Kidney (tissue), 13 donors: ENCODE measurements at regions not wholly inside any gene's neighbourhood (a gene's known extent, or its start where the extent isn't known, plus 50 kb on each side); places are given as distances from the start of the nearest gene placed in this dataset.

Source experiments
- DNase-seq, 5 donors: peaks; one replicate each; pipeline ENCODE4 v3.0.0-alpha.2; 2013 to 2020
- FAIRE-seq: peaks from 2 replicates; lab custom pipeline; 2012; peaks lifted over from hg19 to GRCh38; lab: Jason Lieb, UNC
- H3K27ac ChIP-seq, 2 donors: one replicate each; pipeline ENCODE4 v1.7.0; 2013; ENCODE audit warnings: low read depth in 2 of 2, low read length in 2 of 2, inconsistent platforms in 1 of 2
- H3K27me3 ChIP-seq: one replicate; pipeline ENCODE4 v1.7.1; 2013; ENCODE audit warnings: low read length, inconsistent platforms; ENCODE audit not compliant: control insufficient read depth, insufficient read depth
- H3K36me3 ChIP-seq, 3 donors: one replicate each; pipeline versions ENCODE4 v1.7.0 to v1.7.1; 2013; ENCODE audit warnings: low read length in 3 of 3, control low read depth in 1 of 3, inconsistent platforms in 1 of 3; ENCODE audit not compliant: insufficient read depth in 3 of 3, control insufficient read depth in 2 of 3
- H3K4me1 ChIP-seq, 3 donors: one replicate each; pipeline versions ENCODE4 v1.7.0 to v1.7.1; 2013; ENCODE audit warnings: low read length in 3 of 3, inconsistent platforms in 1 of 3, low read depth in 1 of 3; ENCODE audit not compliant: control insufficient read depth in 2 of 3, insufficient read depth in 2 of 3
- H3K4me3 ChIP-seq, 3 donors: one replicate each; pipeline versions ENCODE4 v1.7.0 to v1.8.1; 2013; ENCODE audit warnings: low read length in 3 of 3, control low read depth in 1 of 3, inconsistent platforms in 1 of 3
- H3K9ac ChIP-seq, 3 donors: one replicate each; pipeline versions ENCODE4 v1.7.0 to v1.7.1; 2013; ENCODE audit warnings: low read length in 3 of 3, control low read depth in 1 of 3, inconsistent platforms in 1 of 3
- H3K9me3 ChIP-seq, 3 donors: one replicate each; pipeline versions ENCODE4 v1.7.0 to v1.7.1; 2013; ENCODE audit warnings: low read length in 3 of 3, control low read depth in 1 of 3, inconsistent platforms in 1 of 3; ENCODE audit not compliant: control insufficient read depth in 2 of 3, insufficient read depth in 1 of 3
- CTCF ChIP-seq: IDR thresholded peaks from 3 replicates; pipeline ENCODE4 v1.5.1; 2012; ENCODE audit warnings: mild to moderate bottlenecking, moderate library complexity, borderline replicate concordance; ENCODE audit not compliant: insufficient read depth; ENCODE audit errors: extremely low read depth
- intact Hi-C: fragments of 100-400 bp; cut with DNase I; formaldehyde crosslinking; loops from one replicate; pipeline ENCODE4 v1.11.1; 2022
- donor health status: control.
- donor health status: control.
- donor health status: control.
- donor health status: control.
- donor health status: control.
- donor health status: DM: yes; HTN: yes; CAD: no.
- donor health status: Normal renal cell carcinoma (clear cell type).

- no peak overlapping the region for H3K27ac ChIP-seq
- no peak for FAIRE-seq
- intact Hi-C loops = no loop called here
Observed at GRCh38 chr3:72247126-72247525, 462.2 kb upstream of the PROK2 start.

GRCh38 chr3:72246685-72247084, 461.7 kb upstream of the PROK2 start:
- no peak for FAIRE-seq
- Histone ChIP-seq H3K27ac (no peak overlapping the region), H3K9me3 (no peaks in the 10 kb centered on the region), H3K4me3 (no peak overlapping the region), H3K9ac (no peak overlapping the region), H3K27me3 (no peaks in the 10 kb centered on the region), H3K4me1 (peaks cover 0 to 11% (median 4%) of the 10 kb centered on the region in 3 donors), H3K36me3 (no peaks in the 10 kb centered on the region)
- no peak for TF ChIP-seq CTCF
- DNase-seq = no peak
- intact Hi-C loops = no loop called here

More at GRCh38 chr3:72247126-72247525, 462.2 kb upstream of the PROK2 start:
- DNase-seq = no peak
- Histone ChIP-seq H3K36me3 (no peaks in the 10 kb centered on the region), H3K9me3 (no peaks in the 10 kb centered on the region), H3K9ac (no peak overlapping the region), H3K4me3 (no peak overlapping the region), H3K4me1 (peaks cover 0 to 11% (median 4%) of the 10 kb centered on the region in 3 donors), H3K27me3 (no peaks in the 10 kb centered on the region)
- no peak for TF ChIP-seq CTCF

- no peak for FAIRE-seq
- peak in 4 of 5 donors; percentile 26 to 87 (median 56) for DNase-seq
- intact Hi-C loops = no loop called here
Observed at GRCh38 chr3:72245183-72245811, 460.3 kb upstream of the PROK2 start.

More at GRCh38 chr3:72245183-72245811, 460.3 kb upstream of the PROK2 start:
- H3K9me3 ChIP-seq = no peaks in the 10 kb centered on the region
- H3K9ac ChIP-seq = no peak overlapping the region
- H3K27me3 ChIP-seq = no peaks in the 10 kb centered on the region
- no peak overlapping the region for H3K27ac ChIP-seq
- TF ChIP-seq CTCF = no peak
- no peak overlapping the region for H3K4me3 ChIP-seq
- peaks cover 0 to 11% (median 4%) of the 10 kb centered on the region in 3 donors for H3K4me1 ChIP-seq
- no peaks in the 10 kb centered on the region for H3K36me3 ChIP-seq
